ENCODE measurements at regions not wholly inside any gene's neighbourhood (a gene's known extent, or its start where the extent isn't known, plus 50 kb on each side); places are given as distances from the start of the nearest gene placed in this dataset.

DNA sequence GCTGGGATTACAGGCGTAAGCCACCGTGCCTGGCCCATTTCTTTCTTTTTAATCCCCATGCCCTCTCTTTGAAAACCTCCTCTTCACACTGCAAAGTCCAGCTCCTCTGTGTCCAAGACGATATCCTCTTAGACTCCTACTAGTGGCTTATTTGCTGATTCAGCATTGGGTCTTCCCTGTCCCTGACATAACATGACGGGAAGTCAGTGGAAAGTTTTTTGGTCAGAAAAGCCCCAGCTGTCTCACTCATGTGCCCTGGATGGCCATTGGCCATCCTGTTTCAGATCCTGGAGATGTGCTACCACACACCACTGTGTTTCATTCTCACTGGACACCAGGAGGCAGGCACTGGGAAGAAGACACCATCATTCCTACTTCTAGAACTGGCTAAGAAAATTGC, 102.6 kb upstream of the MED13L start:
- TF ChIP-seq, protein P1, sequence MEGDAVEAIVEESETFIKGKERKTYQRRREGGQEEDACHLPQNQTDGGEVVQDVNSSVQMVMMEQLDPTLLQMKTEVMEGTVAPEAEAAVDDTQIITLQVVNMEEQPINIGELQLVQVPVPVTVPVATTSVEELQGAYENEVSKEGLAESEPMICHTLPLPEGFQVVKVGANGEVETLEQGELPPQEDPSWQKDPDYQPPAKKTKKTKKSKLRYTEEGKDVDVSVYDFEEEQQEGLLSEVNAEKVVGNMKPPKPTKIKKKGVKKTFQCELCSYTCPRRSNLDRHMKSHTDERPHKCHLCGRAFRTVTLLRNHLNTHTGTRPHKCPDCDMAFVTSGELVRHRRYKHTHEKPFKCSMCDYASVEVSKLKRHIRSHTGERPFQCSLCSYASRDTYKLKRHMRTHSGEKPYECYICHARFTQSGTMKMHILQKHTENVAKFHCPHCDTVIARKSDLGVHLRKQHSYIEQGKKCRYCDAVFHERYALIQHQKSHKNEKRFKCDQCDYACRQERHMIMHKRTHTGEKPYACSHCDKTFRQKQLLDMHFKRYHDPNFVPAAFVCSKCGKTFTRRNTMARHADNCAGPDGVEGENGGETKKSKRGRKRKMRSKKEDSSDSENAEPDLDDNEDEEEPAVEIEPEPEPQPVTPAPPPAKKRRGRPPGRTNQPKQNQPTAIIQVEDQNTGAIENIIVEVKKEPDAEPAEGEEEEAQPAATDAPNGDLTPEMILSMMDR (IDR thresholded peaks at IDR 0.05; ENCODE audit: low read depth, low read length, missing input control) = no peak
- TF ChIP-seq NR2F2 (IDR thresholded peaks at IDR 0.05) (no peak), YY1 (IDR thresholded peaks at IDR 0.05) (no peak), RAD21 (IDR thresholded peaks at IDR 0.05) (no peak), SP1 (IDR thresholded peaks at IDR 0.05) (no peak), REST (IDR thresholded peaks at IDR 0.05) (no peak), JUND (IDR thresholded peaks at IDR 0.05) (no peak), RXRA (IDR thresholded peaks at IDR 0.05) (no peak), FOXA1 (IDR thresholded peaks at IDR 0.05) (no peak), TAF1 (conservative IDR thresholded peaks at IDR 0.05) (no peak)
- TF ChIP-seq, protein P2, sequence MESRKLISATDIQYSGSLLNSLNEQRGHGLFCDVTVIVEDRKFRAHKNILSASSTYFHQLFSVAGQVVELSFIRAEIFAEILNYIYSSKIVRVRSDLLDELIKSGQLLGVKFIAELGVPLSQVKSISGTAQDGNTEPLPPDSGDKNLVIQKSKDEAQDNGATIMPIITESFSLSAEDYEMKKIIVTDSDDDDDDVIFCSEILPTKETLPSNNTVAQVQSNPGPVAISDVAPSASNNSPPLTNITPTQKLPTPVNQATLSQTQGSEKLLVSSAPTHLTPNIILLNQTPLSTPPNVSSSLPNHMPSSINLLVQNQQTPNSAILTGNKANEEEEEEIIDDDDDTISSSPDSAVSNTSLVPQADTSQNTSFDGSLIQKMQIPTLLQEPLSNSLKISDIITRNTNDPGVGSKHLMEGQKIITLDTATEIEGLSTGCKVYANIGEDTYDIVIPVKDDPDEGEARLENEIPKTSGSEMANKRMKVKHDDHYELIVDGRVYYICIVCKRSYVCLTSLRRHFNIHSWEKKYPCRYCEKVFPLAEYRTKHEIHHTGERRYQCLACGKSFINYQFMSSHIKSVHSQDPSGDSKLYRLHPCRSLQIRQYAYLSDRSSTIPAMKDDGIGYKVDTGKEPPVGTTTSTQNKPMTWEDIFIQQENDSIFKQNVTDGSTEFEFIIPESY (IDR thresholded peaks at IDR 0.05) = no peak
- TF ChIP-seq, protein P3, sequence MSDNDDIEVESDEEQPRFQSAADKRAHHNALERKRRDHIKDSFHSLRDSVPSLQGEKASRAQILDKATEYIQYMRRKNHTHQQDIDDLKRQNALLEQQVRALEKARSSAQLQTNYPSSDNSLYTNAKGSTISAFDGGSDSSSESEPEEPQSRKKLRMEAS (IDR thresholded peaks at IDR 0.05) = no peak
